H9 (cell line): ENCODE measurements at regions not wholly inside any gene's neighbourhood (a gene's known extent, or its start where the extent isn't known, plus 50 kb on each side); places are given as distances from the start of the nearest gene placed in this dataset.
"Not testable (repeated sequence)": the region's sequence is repeated elsewhere in the genome, so short reads cannot be mapped to it uniquely, and the experiment has no call there.

ENCODE experiments used
- DNase-seq: peaks from one replicate; pipeline ENCODE4 v3.0.0-alpha.2; 2017
- H2AFZ ChIP-seq: one replicate; pipeline ENCODE4 v1.6.1; 2013; ENCODE audit warnings: mild to moderate bottlenecking, low read length, control low read depth, moderate library complexity
- H2AK5ac ChIP-seq: 2 replicates; pipeline ENCODE4 v1.6.1; 2013; ENCODE audit warnings: low read length, control low read depth, mixed read lengths; ENCODE audit not compliant: insufficient read length
- H2BK120ac ChIP-seq: one replicate; pipeline ENCODE4 v1.6.1; 2013; ENCODE audit warnings: low read depth, mild to moderate bottlenecking, low read length, control low read depth, inconsistent platforms; ENCODE audit not compliant: poor library complexity, severe bottlenecking
- H2BK12ac ChIP-seq: 2 replicates; pipeline ENCODE4 v1.6.1; 2013; ENCODE audit warnings: low read length, control low read depth, mixed read lengths, low read depth; ENCODE audit not compliant: insufficient read length
- H2BK15ac ChIP-seq: 2 replicates; pipeline ENCODE4 v1.6.1; 2013; ENCODE audit warnings: low read depth, low read length, control low read depth
- H2BK20ac ChIP-seq: one replicate; pipeline ENCODE4 v1.6.1; 2013; ENCODE audit warnings: low read depth, mild to moderate bottlenecking, low read length, control low read depth, inconsistent platforms; ENCODE audit not compliant: poor library complexity, severe bottlenecking
- H2BK5ac ChIP-seq: 2 replicates; pipeline ENCODE4 v1.6.1; 2013; ENCODE audit warnings: low read length, control low read depth, mixed read lengths; ENCODE audit not compliant: insufficient read length
- H3K14ac ChIP-seq: 2 replicates; pipeline ENCODE4 v1.6.1; 2013; ENCODE audit warnings: low read length, control low read depth; ENCODE audit not compliant: insufficient read depth
- H3K18ac ChIP-seq: 2 replicates; pipeline ENCODE4 v1.6.1; 2013; ENCODE audit warnings: low read depth, mild to moderate bottlenecking, mixed read lengths, low read length, control low read depth; ENCODE audit not compliant: insufficient read length
- H3K23ac ChIP-seq: 2 replicates; pipeline ENCODE4 v1.6.1; 2013; ENCODE audit warnings: low read length, control low read depth, mixed read lengths, low read depth; ENCODE audit not compliant: insufficient read length
- H3K23me2 ChIP-seq: 2 replicates; pipeline ENCODE4 v1.6.1; 2013; ENCODE audit warnings: low read depth, mild to moderate bottlenecking, mixed read lengths, low read length, control low read depth; ENCODE audit not compliant: insufficient read length, poor library complexity, severe bottlenecking
- H3K27ac ChIP-seq: 2 replicates; pipeline ENCODE4 v1.5.1; 2013; ENCODE audit warnings: low read length, control low read depth, mixed read lengths, low read depth; ENCODE audit not compliant: insufficient read length
- H3K27me3 ChIP-seq: 2 replicates; pipeline ENCODE4 v1.6.1; 2013; ENCODE audit warnings: low read length, control low read depth, inconsistent platforms; ENCODE audit not compliant: insufficient read depth
- H3K4ac ChIP-seq: 2 replicates; pipeline ENCODE4 v1.6.1; 2013; ENCODE audit warnings: low read depth, mild to moderate bottlenecking, control low read depth, inconsistent platforms, low read length, moderate library complexity
- H3K4me1 ChIP-seq: 2 replicates; pipeline ENCODE4 v1.6.1; 2013; ENCODE audit warnings: low read length, control low read depth, inconsistent platforms; ENCODE audit not compliant: insufficient read depth
- H3K4me2 ChIP-seq: 2 replicates; pipeline ENCODE4 v1.6.1; 2013; ENCODE audit warnings: low read length, control low read depth, mixed read lengths; ENCODE audit not compliant: insufficient read length, insufficient read depth
- H3K56ac ChIP-seq: 2 replicates; pipeline ENCODE4 v1.6.1; 2013; ENCODE audit warnings: low read depth, mild to moderate bottlenecking, mixed read lengths, low read length, control low read depth; ENCODE audit not compliant: insufficient read length
- H3K79me1 ChIP-seq: 2 replicates; pipeline ENCODE4 v1.6.1; 2013; ENCODE audit warnings: low read depth, mild to moderate bottlenecking, moderate library complexity, low read length, control low read depth, inconsistent platforms; ENCODE audit not compliant: insufficient read depth, poor library complexity, severe bottlenecking
- H3K79me2 ChIP-seq: 2 replicates; pipeline ENCODE4 v1.6.1; 2013; ENCODE audit warnings: low read length, control low read depth, inconsistent platforms; ENCODE audit not compliant: insufficient read depth
- H3K9ac ChIP-seq: 2 replicates; pipeline ENCODE4 v1.6.1; 2013; ENCODE audit warnings: low read length, control low read depth, mixed read lengths; ENCODE audit not compliant: insufficient read length; ENCODE audit errors: extremely low read depth
- H3K9me3 ChIP-seq: one replicate; pipeline ENCODE4 v1.6.1; 2013; ENCODE audit warnings: low read depth, low read length, inconsistent platforms; ENCODE audit not compliant: control insufficient read depth
- H3T11ph ChIP-seq: one replicate; pipeline ENCODE4 v1.6.1; 2013; ENCODE audit warnings: mild to moderate bottlenecking, low read length, control low read depth, inconsistent platforms
- H4K20me1 ChIP-seq: one replicate; pipeline ENCODE4 v1.6.1; 2013; ENCODE audit not compliant: control insufficient read depth, insufficient read length, insufficient read depth
- H4K5ac ChIP-seq: 2 replicates; pipeline ENCODE4 v1.6.1; 2013; ENCODE audit warnings: low read depth, mild to moderate bottlenecking, mixed read lengths, low read length, control low read depth; ENCODE audit not compliant: insufficient read length
- H4K8ac ChIP-seq: replicated peaks from 2 replicates; pipeline ENCODE4 v1.6.1; 2013; ENCODE audit warnings: low read length, control low read depth, mixed read lengths, low read depth; ENCODE audit not compliant: insufficient read length
- H4K91ac ChIP-seq: 2 replicates; pipeline ENCODE4 v1.6.1; 2013; ENCODE audit warnings: low read depth, mild to moderate bottlenecking, moderate library complexity, mixed read lengths, low read length, control low read depth; ENCODE audit not compliant: insufficient read length
- H3K27ac Mint-ChIP-seq, 3 experiments: 2 replicates in 2 of 3; 3 replicates in 1 of 3; pipeline ENCODE4 v1.8.0; 2020 to 2021; ENCODE audit warnings: mixed read lengths in 3 of 3, mild to moderate bottlenecking in 1 of 3, moderate library complexity in 1 of 3
- H3K27me3 Mint-ChIP-seq: 2 replicates; pipeline ENCODE4 v1.8.0; 2021; ENCODE audit warnings: low read depth, mild to moderate bottlenecking, moderate library complexity, mixed read lengths
- H3K36me3 Mint-ChIP-seq, 3 experiments: 2 replicates in 2 of 3; 3 replicates in 1 of 3; pipeline ENCODE4 v1.8.0; 2020 to 2021; ENCODE audit warnings: low read depth in 3 of 3, mixed read lengths in 3 of 3; ENCODE audit not compliant: insufficient read depth in 1 of 3
- H3K4me1 Mint-ChIP-seq, 2 experiments: 2 replicates each; pipeline ENCODE4 v1.8.0; 2020; ENCODE audit warnings: mixed read lengths in 2 of 2
- H3K4me3 Mint-ChIP-seq, 2 experiments: 2 replicates in 1 of 2; 3 replicates in 1 of 2; pipeline ENCODE4 v1.8.0; 2020 to 2021; ENCODE audit warnings: mild to moderate bottlenecking in 2 of 2, mixed read lengths in 2 of 2, moderate library complexity in 1 of 2
- H3K9me3 Mint-ChIP-seq, 2 experiments: 2 replicates in 1 of 2; 3 replicates in 1 of 2; pipeline ENCODE4 v1.8.0; 2020; ENCODE audit warnings: mild to moderate bottlenecking in 2 of 2, mixed read lengths in 2 of 2, moderate library complexity in 1 of 2
- WGBS: extraction: QIAGEN DNeasy Blood & Tissue Kit; methylation state at CpG from one replicate; pipeline ENCODE4 v1.1.7; 2013; ENCODE audit warnings: missing lambda C conversion rate, low lambda C conversion rate, mixed read lengths; ENCODE audit not compliant: insufficient read length; ENCODE audit errors: extremely low coverage; 5-methylcytosine and 5-hydroxymethylcytosine counted together

DNA sequence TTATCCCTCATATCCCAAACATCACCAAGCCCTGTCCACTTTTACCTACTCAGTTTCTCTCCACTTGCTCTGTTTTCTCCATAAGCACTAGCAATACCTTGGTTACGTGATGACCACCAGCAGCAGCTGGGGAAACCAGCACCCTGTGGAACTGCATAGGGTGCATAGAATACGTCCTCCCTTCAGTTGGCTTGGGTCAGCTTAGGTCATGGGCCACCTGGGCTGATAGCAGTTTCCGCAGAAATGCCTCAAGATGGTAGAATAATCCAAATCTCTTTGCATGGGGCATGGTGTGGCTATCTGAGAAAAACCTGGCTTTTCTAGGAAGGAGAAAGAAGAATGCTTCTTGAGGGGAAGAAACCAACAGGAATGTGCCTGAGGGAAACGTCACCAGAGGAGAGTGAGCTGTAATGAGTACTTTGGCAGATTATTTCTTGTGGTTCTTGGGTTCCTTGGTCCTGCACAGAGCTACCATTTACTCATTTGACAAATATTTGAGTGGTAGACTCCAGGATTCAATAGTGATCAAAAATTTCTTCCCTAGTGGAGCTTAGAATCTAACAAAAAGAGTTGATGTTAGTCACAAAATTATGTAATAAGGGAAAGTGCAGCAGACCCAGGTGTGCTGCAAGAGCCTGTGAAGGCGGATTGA, 134.3 kb downstream of the CCDC74A start:
- H3K4me1 ChIP-seq, H2BK5ac ChIP-seq, H3K27me3 Mint-ChIP-seq, H3K27ac Mint-ChIP-seq, H3K9me3 Mint-ChIP-seq, H3K56ac ChIP-seq, H4K8ac ChIP-seq, H4K20me1 ChIP-seq, H3K4me2 ChIP-seq, H3K4me1 Mint-ChIP-seq, H2BK20ac ChIP-seq, H3K14ac ChIP-seq, H3K79me2 ChIP-seq, H2AK5ac ChIP-seq, H3K36me3 Mint-ChIP-seq, H3K23ac ChIP-seq, H2BK15ac ChIP-seq, DNase-seq, H3K4me3 Mint-ChIP-seq, H3K4ac ChIP-seq, H3K27me3 ChIP-seq, H2AFZ ChIP-seq, H3K27ac ChIP-seq, H4K5ac ChIP-seq, H2BK120ac ChIP-seq, H3K23me2 ChIP-seq, H3K9ac ChIP-seq, H3K9me3 ChIP-seq, H2BK12ac ChIP-seq, H3T11ph ChIP-seq, H3K79me1 ChIP-seq, H4K91ac ChIP-seq, H3K18ac ChIP-seq: not testable (repeated sequence)
- WGBS: no CpG with 5 or more reads among the region's 5 CpGs

GRCh38 chr2:131663501-131663900, 135.8 kb downstream of the CCDC74A start:
- H3K9ac ChIP-seq, H2BK20ac ChIP-seq, H4K20me1 ChIP-seq, H4K5ac ChIP-seq, H3T11ph ChIP-seq, H3K18ac ChIP-seq, H3K79me1 ChIP-seq, H4K8ac ChIP-seq, H3K27me3 Mint-ChIP-seq, H2BK12ac ChIP-seq, H2BK5ac ChIP-seq, H3K14ac ChIP-seq, H3K9me3 Mint-ChIP-seq, H3K79me2 ChIP-seq, H2AK5ac ChIP-seq, H3K27ac Mint-ChIP-seq, H3K23me2 ChIP-seq, H3K4ac ChIP-seq, H3K9me3 ChIP-seq, H4K91ac ChIP-seq, H2BK120ac ChIP-seq, H3K36me3 Mint-ChIP-seq, H3K4me1 ChIP-seq, H2AFZ ChIP-seq, H3K4me2 ChIP-seq, H3K27ac ChIP-seq, H3K4me3 Mint-ChIP-seq, H3K27me3 ChIP-seq, H3K4me1 Mint-ChIP-seq, H3K56ac ChIP-seq, H3K23ac ChIP-seq, DNase-seq, H2BK15ac ChIP-seq: not testable (repeated sequence)
- WGBS: no CpG with 5 or more reads among the region's 5 CpGs
